KMS-11 (cell line): ENCODE measurements at regions not wholly inside any gene's neighbourhood (a gene's known extent, or its start where the extent isn't known, plus 50 kb on each side); places are given as distances from the start of the nearest gene placed in this dataset.
"Not testable (repeated sequence)": the region's sequence is repeated elsewhere in the genome, so short reads cannot be mapped to it uniquely, and the experiment has no call there.

Source experiments
- H2AFZ ChIP-seq: fragments of 200-600 bp; sonication (generic); 2 replicates; pipeline ENCODE4 v1.6.1; 2016; ENCODE audit warnings: antibody characterized with exemption, mixed run types, low read depth
- H3K27ac ChIP-seq: fragments of 200-600 bp; sonication (generic); 2 replicates; pipeline ENCODE4 v1.6.1; 2016; ENCODE audit warnings: mild to moderate bottlenecking, mixed run types
- H3K27me3 ChIP-seq: fragments of 200-600 bp; sonication (generic); 2 replicates; pipeline ENCODE4 v1.6.1; 2017; ENCODE audit warnings: mild to moderate bottlenecking, low read depth, mixed run types, moderate library complexity; ENCODE audit not compliant: insufficient read depth
- H3K36me3 ChIP-seq: fragments of 200-600 bp; sonication (generic); 2 replicates; pipeline ENCODE4 v1.6.1; 2017; ENCODE audit warnings: mild to moderate bottlenecking, mixed run types; ENCODE audit not compliant: insufficient read depth
- H3K4me1 ChIP-seq: fragments of 200-600 bp; sonication (generic); 2 replicates; pipeline ENCODE4 v1.6.1; 2016; ENCODE audit warnings: mild to moderate bottlenecking, low read depth, mixed run types; ENCODE audit not compliant: poor library complexity, severe bottlenecking
- H3K4me2 ChIP-seq: fragments of 200-600 bp; sonication (generic); 2 replicates; pipeline ENCODE4 v1.7.0; 2016; ENCODE audit warnings: mild to moderate bottlenecking, mixed run types
- H3K4me3 ChIP-seq: fragments of 200-600 bp; sonication (generic); IDR thresholded peaks from 2 replicates; pipeline ENCODE4 v1.6.1; 2017; ENCODE audit warnings: low read depth, low read length, mixed read lengths; ENCODE audit not compliant: insufficient read depth
- H3K79me2 ChIP-seq: fragments of 200-600 bp; sonication (generic); 2 replicates; pipeline ENCODE4 v1.6.1; 2016; ENCODE audit warnings: low read depth, mixed run types; ENCODE audit not compliant: insufficient read depth
- H3K9ac ChIP-seq: fragments of 200-600 bp; sonication (generic); 2 replicates; pipeline ENCODE4 v1.6.1; 2016; ENCODE audit warnings: mild to moderate bottlenecking, mixed run types
- H4K20me1 ChIP-seq: fragments of 200-600 bp; sonication (generic); 2 replicates; pipeline ENCODE4 v1.6.1; 2016; ENCODE audit warnings: mild to moderate bottlenecking, mixed run types; ENCODE audit not compliant: insufficient read depth

DNA sequence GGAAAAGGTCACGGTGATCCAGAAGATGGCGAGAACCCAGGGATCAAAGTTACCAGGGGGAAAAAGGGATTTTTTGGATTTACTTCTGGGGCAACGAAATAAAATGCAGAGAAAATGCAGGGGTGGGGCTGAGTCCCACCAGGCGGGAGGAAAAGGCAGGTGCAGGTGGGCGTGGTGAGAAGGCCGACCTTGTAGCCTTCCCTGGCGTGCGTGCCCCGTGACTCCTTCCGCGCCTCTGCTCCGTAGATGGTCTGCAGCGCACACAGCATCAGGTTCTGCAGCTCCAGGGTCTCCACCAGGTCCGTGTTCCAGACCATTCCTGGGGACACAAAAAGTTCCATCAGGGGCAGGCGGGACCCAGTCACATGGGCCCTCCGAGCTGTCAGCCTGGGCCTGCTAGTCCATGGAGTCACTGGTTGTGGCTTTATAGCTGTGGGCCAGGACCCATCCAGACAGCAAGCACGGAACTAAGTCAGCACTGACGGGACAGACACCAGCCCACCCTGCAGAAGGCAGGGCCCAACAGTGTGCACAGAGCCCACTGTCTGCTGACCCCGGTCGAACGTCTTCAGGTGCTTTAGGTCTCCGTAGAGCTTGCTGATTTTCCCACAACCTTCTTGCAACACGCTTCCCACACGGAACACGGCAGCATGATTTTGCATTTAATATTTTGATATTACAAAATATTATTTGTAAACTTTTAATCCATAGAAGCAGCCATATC lies 52.4 kb upstream of the LPCAT1 start:
- H3K4me3 ChIP-seq, H4K20me1 ChIP-seq, H2AFZ ChIP-seq, H3K79me2 ChIP-seq, H3K9ac ChIP-seq, H3K27me3 ChIP-seq, H3K36me3 ChIP-seq: not testable (repeated sequence)
- Histone ChIP-seq H3K4me2 (peak overlapping the region; percentile 84), H3K4me1 (peaks cover 15% of the 10 kb centered on the region), H3K27ac (peak overlapping the region; percentile 27; the same call in 1 of the 2 replicates)

DNA sequence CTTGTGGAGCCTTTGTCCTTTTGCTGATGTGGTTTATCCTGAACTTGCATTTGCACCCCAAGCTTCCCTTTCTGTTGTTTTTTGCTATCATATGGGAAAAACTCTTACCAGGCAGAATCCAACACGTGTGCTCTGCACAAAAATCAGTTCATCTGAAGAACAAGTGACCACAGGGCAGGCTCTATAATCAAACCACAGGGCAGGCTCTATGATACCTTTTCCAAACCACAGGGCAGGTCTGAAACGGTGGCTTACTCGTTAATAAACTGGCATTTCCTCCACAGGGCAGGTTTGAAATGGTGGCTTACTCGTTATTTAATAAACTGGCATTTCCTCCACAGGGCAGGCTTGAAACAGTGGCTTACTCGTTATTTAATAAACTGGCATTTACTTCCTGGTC lies 51.7 kb upstream of the LPCAT1 start:
- H3K4me3 ChIP-seq, H2AFZ ChIP-seq, H3K36me3 ChIP-seq, H4K20me1 ChIP-seq, H3K79me2 ChIP-seq, H3K9ac ChIP-seq, H3K27me3 ChIP-seq: not testable (repeated sequence)
- Histone ChIP-seq H3K27ac (peak overlapping the region; percentile 27; the same call in 1 of the 2 replicates), H3K4me2 (peak overlapping the region; percentile 84), H3K4me1 (peaks cover 15% of the 10 kb centered on the region)

DNA sequence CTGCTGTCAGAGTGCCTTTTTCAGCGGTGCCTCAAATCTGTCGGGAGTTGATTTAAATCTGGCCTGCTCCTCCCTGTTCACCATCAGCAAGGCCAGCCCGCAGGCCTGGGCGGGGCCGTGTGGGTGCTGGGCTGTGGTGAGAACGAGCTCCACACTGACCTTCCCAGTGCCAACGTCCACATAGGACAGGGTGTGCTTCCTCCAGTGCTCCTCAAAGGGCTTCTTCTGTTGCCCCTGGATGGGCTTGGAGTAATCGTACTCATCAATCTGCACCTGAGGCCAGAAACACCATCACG lies 50.2 kb upstream of the LPCAT1 start:
- H3K9ac ChIP-seq, H3K27ac ChIP-seq, H4K20me1 ChIP-seq: not testable (repeated sequence)

DNA sequence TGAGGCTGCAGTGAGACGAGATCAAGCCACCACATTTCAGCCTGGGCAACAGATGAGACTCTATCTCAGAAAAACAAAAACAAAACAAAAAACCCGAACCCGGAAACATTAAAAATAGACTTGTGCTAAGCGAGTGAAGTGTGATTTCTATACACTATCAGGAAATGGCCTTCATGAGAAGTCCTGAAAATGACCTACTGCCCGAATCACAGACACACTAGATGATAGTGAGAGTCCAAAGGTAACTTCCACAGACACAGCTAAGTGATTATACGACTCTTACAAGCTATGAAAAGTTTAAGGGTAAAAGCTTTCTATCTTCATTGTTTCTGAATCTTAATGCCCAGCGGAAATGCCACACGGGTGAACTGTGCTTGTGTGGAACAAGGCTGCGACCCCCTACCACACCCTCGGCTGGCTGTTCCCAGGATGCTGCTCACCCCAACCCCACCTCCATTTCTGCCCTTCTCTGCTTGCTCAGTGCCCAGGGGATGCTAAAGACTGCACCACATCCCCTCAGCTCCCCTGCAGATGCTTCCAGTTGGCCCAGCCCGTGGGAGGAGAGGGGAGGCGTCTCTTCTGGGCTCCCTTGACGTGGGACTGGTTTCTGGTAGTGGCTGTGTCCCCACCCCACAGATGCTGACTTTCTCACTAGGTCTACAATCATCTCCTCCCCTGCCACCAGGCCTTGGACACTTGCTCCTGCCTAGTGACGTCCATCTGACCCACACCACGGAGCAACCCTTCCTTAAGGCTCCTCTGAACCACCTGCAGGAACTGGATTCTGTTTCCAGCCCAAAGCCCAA lies 49.7 kb upstream of the LPCAT1 start:
- peaks cover 15% of the 10 kb centered on the region for H3K4me1 ChIP-seq
- H3K79me2 ChIP-seq, H3K4me2 ChIP-seq, H3K4me3 ChIP-seq, H3K27me3 ChIP-seq, H3K9ac ChIP-seq, H4K20me1 ChIP-seq, H3K36me3 ChIP-seq, H3K27ac ChIP-seq, H2AFZ ChIP-seq: not testable (repeated sequence)

More for the DNA sequence above, 50.2 kb upstream of the LPCAT1 start:
- H3K4me1 ChIP-seq: peaks cover 15% of the 10 kb centered on the region
- H3K4me3 ChIP-seq, H3K27me3 ChIP-seq, H3K4me2 ChIP-seq, H2AFZ ChIP-seq, H3K36me3 ChIP-seq, H3K79me2 ChIP-seq: not testable (repeated sequence)
